GM23248 (cell line): ENCODE measurements at regions not wholly inside any gene's neighbourhood (a gene's known extent, or its start where the extent isn't known, plus 50 kb on each side); places are given as distances from the start of the nearest gene placed in this dataset.
A peak's percentile ranks its signal among the peaks of the same experiment; 100 is the strongest.
"Not testable (repeated sequence)": the region's sequence is repeated elsewhere in the genome, so short reads cannot be mapped to it uniquely, and the experiment has no call there.

Experiments
- DNase-seq: peaks from one replicate; pipeline ENCODE4 v3.0.0-alpha.2; 2015
- H2AFZ ChIP-seq: fragments of 200-600 bp; sonication (generic); 2 replicates; pipeline ENCODE4 v1.6.1; 2016; ENCODE audit warnings: antibody characterized with exemption
- H3F3A ChIP-seq: fragments of 200-600 bp; sonication (generic); 2 replicates; pipeline ENCODE4 v1.6.1; 2016; ENCODE audit warnings: mild to moderate bottlenecking, antibody characterized with exemption, mixed run types; ENCODE audit not compliant: insufficient read depth
- H3K27ac ChIP-seq: fragments of 200-600 bp; sonication (generic); 2 replicates; pipeline ENCODE4 v1.5.1; 2016; ENCODE audit warnings: mild to moderate bottlenecking
- H3K27me3 ChIP-seq: fragments of 200-600 bp; sonication (generic); replicated peaks from 2 replicates; pipeline ENCODE4 v1.6.1; 2016; ENCODE audit warnings: mild to moderate bottlenecking; ENCODE audit not compliant: insufficient read depth
- H3K36me3 ChIP-seq: fragments of 200-600 bp; sonication (generic); 2 replicates; pipeline ENCODE4 v1.6.1; 2016; ENCODE audit warnings: low read depth, mild to moderate bottlenecking
- H3K4me1 ChIP-seq: fragments of 200-600 bp; sonication (generic); 2 replicates; pipeline ENCODE4 v1.6.1; 2016; ENCODE audit warnings: mild to moderate bottlenecking; ENCODE audit not compliant: insufficient read depth
- H3K4me2 ChIP-seq: fragments of 200-600 bp; sonication (generic); one replicate; pipeline ENCODE4 v1.6.1; 2016; ENCODE audit warnings: mild to moderate bottlenecking; ENCODE audit not compliant: unreplicated experiment
- H3K4me3 ChIP-seq: fragments of 200-600 bp; sonication (generic); 2 replicates; pipeline ENCODE4 v1.5.1; 2016; ENCODE audit warnings: mild to moderate bottlenecking
- H3K79me2 ChIP-seq: fragments of 200-600 bp; sonication (generic); 2 replicates; pipeline ENCODE4 v1.6.1; 2016; ENCODE audit warnings: mild to moderate bottlenecking; ENCODE audit not compliant: insufficient read depth
- H3K9ac ChIP-seq: fragments of 200-600 bp; sonication (generic); 2 replicates; pipeline ENCODE4 v1.6.1; 2016; ENCODE audit warnings: mild to moderate bottlenecking
- H3K9me2 ChIP-seq: fragments of 200-600 bp; sonication (generic); 2 replicates; pipeline ENCODE4 v1.6.1; 2016; ENCODE audit warnings: mixed run types, mild to moderate bottlenecking, moderate library complexity; ENCODE audit not compliant: insufficient read depth
- H3K9me3 ChIP-seq: fragments of 200-600 bp; sonication (generic); one replicate; pipeline ENCODE4 v1.6.1; 2017; ENCODE audit warnings: low read depth
- H4K20me1 ChIP-seq: fragments of 200-600 bp; sonication (generic); 2 replicates; pipeline ENCODE4 v1.6.0; 2016; ENCODE audit not compliant: insufficient read depth
- EZH2 ChIP-seq: fragments of 200-600 bp; sonication (generic); IDR thresholded peaks from 2 replicates; pipeline ENCODE4 v1.6.1; 2018; ENCODE audit warnings: antibody characterized with exemption, mild to moderate bottlenecking; ENCODE audit not compliant: insufficient read depth, poor library complexity, severe bottlenecking
- EZH2phosphoT487 ChIP-seq: fragments of 200-600 bp; sonication (generic); IDR thresholded peaks from 2 replicates; pipeline ENCODE4 v1.6.1; 2018; ENCODE audit warnings: antibody characterized with exemption, moderate library complexity, mild to moderate bottlenecking, low read depth; ENCODE audit not compliant: insufficient read depth
- WGBS, 2 experiments: methylation state at CpG; one replicate each; pipeline ENCODE4 v1.1.6; 2015 to 2017; ENCODE audit warnings: low lambda C conversion rate in 2 of 2, low coverage in 1 of 2; ENCODE audit errors: missing lambda C conversion rate in 2 of 2; 5-methylcytosine and 5-hydroxymethylcytosine counted together
- in situ Hi-C: fragments of 300-500 bp; cut with MboI; formaldehyde crosslinking; loops from 2 replicates; pipeline ENCODE4 v1.15.0; 2020

GRCh38 chr3:162718697-162719096, 1222.1 kb downstream of the OTOL1 start:
- no peaks in the 10 kb centered on the region for H3K9me3 ChIP-seq
- no peak overlapping the region for H2AFZ ChIP-seq
- DNase-seq: no peak
- peaks cover 9% of the 10 kb centered on the region; the same call in 1 of the 2 replicates for H3F3A ChIP-seq
- H3K4me3 ChIP-seq: no peak overlapping the region
- H3K36me3 ChIP-seq: no peaks in the 10 kb centered on the region
- no peak overlapping the region for H3K9ac ChIP-seq
- H3K27ac ChIP-seq: no peak overlapping the region
- H3K27me3 ChIP-seq: no peaks in the 10 kb centered on the region
- no peaks in the 10 kb centered on the region for H4K20me1 ChIP-seq
- no peak overlapping the region for H3K4me2 ChIP-seq
- H3K79me2 ChIP-seq: no peaks in the 10 kb centered on the region
- 63 to 79% methylated on average over 2 of the region's 2 CpGs for WGBS, 2 experiments
- H3K4me1 ChIP-seq: peaks cover 22% of the 10 kb centered on the region
- TF ChIP-seq EZH2 (no peak), EZH2phosphoT487 (no peak)
- in situ Hi-C loops: no loop called here
- no peaks in the 10 kb centered on the region for H3K9me2 ChIP-seq

GRCh38 chr3:162719684-162720341, 1223.2 kb downstream of the OTOL1 start:
- H3K4me2 ChIP-seq: no peak overlapping the region

GRCh38 chr3:162721736-162722135, 1225.1 kb downstream of the OTOL1 start:
- no peaks in the 10 kb centered on the region for H3K79me2 ChIP-seq
- 98 to 100% methylated on average over 1 of the region's 1 CpG for WGBS, 2 experiments
- no peaks in the 10 kb centered on the region for H3K36me3 ChIP-seq
- no peaks in the 10 kb centered on the region for H3K27me3 ChIP-seq
- H3K4me2 ChIP-seq: no peak overlapping the region
- in situ Hi-C loops: no loop called here
- TF ChIP-seq EZH2phosphoT487: no peak
- TF ChIP-seq EZH2: no peak
- no peak overlapping the region for H3K9ac ChIP-seq
- no peak overlapping the region for H3K4me3 ChIP-seq
- peaks cover 22% of the 10 kb centered on the region for H3K4me1 ChIP-seq
- peaks cover 9% of the 10 kb centered on the region; the same call in 1 of the 2 replicates for H3F3A ChIP-seq
- peak overlapping the region; percentile 18; the same call in 1 of the 2 replicates for H2AFZ ChIP-seq
- no peak for DNase-seq
- no peaks in the 10 kb centered on the region for H4K20me1 ChIP-seq
- H3K9me2 ChIP-seq: no peaks in the 10 kb centered on the region
- no peak overlapping the region for H3K27ac ChIP-seq
- H3K9me3 ChIP-seq: no peaks in the 10 kb centered on the region

More at GRCh38 chr3:162719684-162720341, 1223.2 kb downstream of the OTOL1 start:
- Histone ChIP-seq H3F3A (peaks cover 9% of the 10 kb centered on the region; the same call in 1 of the 2 replicates), H2AFZ (no peak overlapping the region), H3K4me3 (no peak overlapping the region), H4K20me1 (no peaks in the 10 kb centered on the region), H3K27me3 (no peaks in the 10 kb centered on the region), H3K9me2 (no peaks in the 10 kb centered on the region), H3K27ac (peak overlapping the region; percentile 53), H3K9me3 (no peaks in the 10 kb centered on the region), H3K9ac (no peak overlapping the region), H3K79me2 (no peaks in the 10 kb centered on the region), H3K4me1 (peaks cover 22% of the 10 kb centered on the region), H3K36me3 (no peaks in the 10 kb centered on the region)
- in situ Hi-C loops: no loop called here
- TF ChIP-seq EZH2 (no peak), EZH2phosphoT487 (no peak)
- DNase-seq: peak; percentile 97

GRCh38 chr3:162722337-162722736, 1225.7 kb downstream of the OTOL1 start:
- Histone ChIP-seq H3K27me3 (no peaks in the 10 kb centered on the region), H3F3A (peaks cover 9% of the 10 kb centered on the region; the same call in 1 of the 2 replicates), H3K4me2 (no peak overlapping the region), H3K4me3 (no peak overlapping the region), H3K9ac (no peak overlapping the region), H3K36me3 (no peaks in the 10 kb centered on the region), H4K20me1 (no peaks in the 10 kb centered on the region), H3K9me3 (no peaks in the 10 kb centered on the region), H3K27ac (no peak overlapping the region), H2AFZ (no peak overlapping the region), H3K4me1 (peaks cover 22% of the 10 kb centered on the region), H3K9me2 (no peaks in the 10 kb centered on the region), H3K79me2 (no peaks in the 10 kb centered on the region)
- TF ChIP-seq EZH2: no peak
- TF ChIP-seq EZH2phosphoT487: no peak
- in situ Hi-C loops: no loop called here
- no peak for DNase-seq

- H3K9me2 ChIP-seq, H3F3A ChIP-seq, H3K9me3 ChIP-seq, H3K4me2 ChIP-seq, H3K27ac ChIP-seq, H2AFZ ChIP-seq, H3K79me2 ChIP-seq, H3K36me3 ChIP-seq, DNase-seq, H4K20me1 ChIP-seq, H3K27me3 ChIP-seq, H3K9ac ChIP-seq, H3K4me3 ChIP-seq, in situ Hi-C loops: not testable (repeated sequence)
- H3K4me1 ChIP-seq: peaks cover 22% of the 10 kb centered on the region
- 63 to 74% methylated on average over 5 of the region's 5 CpGs for WGBS, 2 experiments
These were observed 1226.2 kb downstream of the OTOL1 start for GRCh38 chr3:162722796-162723195.
